H1 (cell line): ENCODE measurements at regions not wholly inside any gene's neighbourhood (a gene's known extent, or its start where the extent isn't known, plus 50 kb on each side); places are given as distances from the start of the nearest gene placed in this dataset.

ENCODE experiments used
- BRCA1 ChIP-seq: IDR thresholded peaks from 2 replicates; pipeline ENCODE4 v1.6.1; 2012; ENCODE audit warnings: low read depth, low read length, improper control_type of control experiment
- POLR2A ChIP-seq, 2 experiments: IDR thresholded peaks; 1 replicate in 1 of 2; 2 replicates in 1 of 2; pipeline ENCODE4 v1.6.1; 2011; ENCODE audit warnings: low read depth in 2 of 2, low read length in 2 of 2, mild to moderate bottlenecking in 2 of 2; ENCODE audit errors: control extremely low read depth in 1 of 2
- POLR2AphosphoS5 ChIP-seq: IDR thresholded peaks from 2 replicates; pipeline ENCODE4 v1.6.1; 2011; ENCODE audit warnings: low read depth, low read length
- RAD21 ChIP-seq, 2 experiments: IDR thresholded peaks in 1 of 2; conservative IDR thresholded peaks in 1 of 2; 2 replicates each; pipeline ENCODE4 v1.6.1; 2011; ENCODE audit warnings: low read depth in 2 of 2, low read length in 2 of 2, improper control_type of control experiment in 1 of 2, inconsistent platforms in 1 of 2, mild to moderate bottlenecking in 1 of 2, moderate library complexity in 1 of 2
- SP1 ChIP-seq: IDR thresholded peaks from 2 replicates; pipeline ENCODE4 v1.6.1; 2011; ENCODE audit warnings: low read depth, low read length
- TAF1 ChIP-seq: IDR thresholded peaks from 2 replicates; pipeline ENCODE4 v1.6.1; 2011; ENCODE audit warnings: mild to moderate bottlenecking, low read depth, low read length
- ZNF274 ChIP-seq: IDR thresholded peaks from 2 replicates; pipeline ENCODE4 v1.7.0; 2012; ENCODE audit warnings: low read length, borderline replicate concordance; ENCODE audit errors: extremely low read depth
- TF ChIP-seq, protein P1 (sequence below): IDR thresholded peaks from 2 replicates; pipeline ENCODE4 v1.6.1; 2012; ENCODE audit warnings: low read length, inconsistent platforms

DNA sequence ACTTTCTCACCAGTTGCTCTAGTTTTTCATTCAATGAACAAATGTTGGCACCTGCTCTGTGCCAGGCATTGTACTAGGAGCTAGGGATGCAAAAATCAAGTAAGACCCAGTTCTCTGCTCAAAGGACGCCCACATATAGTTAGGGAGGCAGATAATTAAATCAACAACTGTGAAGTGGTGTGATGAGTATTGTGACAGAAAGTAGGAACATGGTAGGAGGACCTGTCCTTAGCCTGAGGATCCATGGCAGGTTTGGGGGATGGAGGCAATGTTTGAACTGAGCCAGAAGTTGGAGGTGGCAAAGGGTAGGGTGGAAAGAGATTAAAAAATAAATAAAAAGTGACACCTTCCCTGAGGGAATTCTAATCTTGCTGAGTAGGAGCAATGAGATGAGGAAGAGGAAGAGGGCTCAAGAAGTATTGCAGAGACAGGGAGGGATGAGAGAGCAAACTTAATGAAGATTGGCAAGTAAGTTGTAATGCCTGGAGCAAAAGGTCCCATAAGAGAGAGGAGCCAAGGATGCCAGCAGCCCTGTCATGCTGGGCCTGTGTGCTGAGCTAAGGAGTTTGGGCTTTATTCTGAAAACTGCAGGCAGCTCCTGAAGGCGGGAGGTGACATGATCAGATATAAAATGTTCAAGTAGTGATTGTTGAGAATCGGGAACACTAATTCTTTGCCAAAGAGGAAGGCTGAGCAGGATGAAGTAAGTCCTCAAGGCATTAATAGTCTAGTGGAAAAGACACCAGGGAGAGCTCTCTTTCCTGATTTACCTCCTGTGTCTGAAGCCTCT, 184.3 kb upstream of the PPP2R3A start:
- no peak for TF ChIP-seq TAF1
- TF ChIP-seq ZNF274: no peak
- TF ChIP-seq, protein P1, sequence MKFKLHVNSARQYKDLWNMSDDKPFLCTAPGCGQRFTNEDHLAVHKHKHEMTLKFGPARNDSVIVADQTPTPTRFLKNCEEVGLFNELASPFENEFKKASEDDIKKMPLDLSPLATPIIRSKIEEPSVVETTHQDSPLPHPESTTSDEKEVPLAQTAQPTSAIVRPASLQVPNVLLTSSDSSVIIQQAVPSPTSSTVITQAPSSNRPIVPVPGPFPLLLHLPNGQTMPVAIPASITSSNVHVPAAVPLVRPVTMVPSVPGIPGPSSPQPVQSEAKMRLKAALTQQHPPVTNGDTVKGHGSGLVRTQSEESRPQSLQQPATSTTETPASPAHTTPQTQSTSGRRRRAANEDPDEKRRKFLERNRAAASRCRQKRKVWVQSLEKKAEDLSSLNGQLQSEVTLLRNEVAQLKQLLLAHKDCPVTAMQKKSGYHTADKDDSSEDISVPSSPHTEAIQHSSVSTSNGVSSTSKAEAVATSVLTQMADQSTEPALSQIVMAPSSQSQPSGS: no peak
- no peak for TF ChIP-seq POLR2A (IDR thresholded peaks at IDR 0.05; ENCODE audit: control extremely low read depth in 1 of 2, low read depth in 2 of 2, low read length in 2 of 2)
- TF ChIP-seq RAD21 (IDR thresholded peaks at IDR 0.05 in 1 of 2, conservative IDR thresholded peaks at IDR 0.05 in 1 of 2; ENCODE audit: low read depth in 2 of 2, low read length in 2 of 2): no peak
- TF ChIP-seq SP1: no peak
- TF ChIP-seq POLR2AphosphoS5: no peak
- no peak for TF ChIP-seq BRCA1
